D721Med (cell line): ENCODE measurements at regions not wholly inside any gene's neighbourhood (a gene's known extent, or its start where the extent isn't known, plus 50 kb on each side); places are given as distances from the start of the nearest gene placed in this dataset.
"Not testable (repeated sequence)": the region's sequence is repeated elsewhere in the genome, so short reads cannot be mapped to it uniquely, and the experiment has no call there.

Source experiments
- DNase-seq: peaks from one replicate; pipeline ENCODE4 v3.0.0; 2011; ENCODE audit warnings: low spot score; ENCODE audit not compliant: insufficient read length
- FAIRE-seq: peaks from 2 replicates; lab custom pipeline; 2011; peaks lifted over from hg19 to GRCh38; lab: Jason Lieb, UNC
- TF ChIP-seq, protein P1 (sequence below): IDR thresholded peaks from 2 replicates; pipeline ENCODE4 v1.5.1; 2012; ENCODE audit warnings: mild to moderate bottlenecking, control low read depth; ENCODE audit not compliant: insufficient read depth; ENCODE audit errors: missing control alignments

DNA sequence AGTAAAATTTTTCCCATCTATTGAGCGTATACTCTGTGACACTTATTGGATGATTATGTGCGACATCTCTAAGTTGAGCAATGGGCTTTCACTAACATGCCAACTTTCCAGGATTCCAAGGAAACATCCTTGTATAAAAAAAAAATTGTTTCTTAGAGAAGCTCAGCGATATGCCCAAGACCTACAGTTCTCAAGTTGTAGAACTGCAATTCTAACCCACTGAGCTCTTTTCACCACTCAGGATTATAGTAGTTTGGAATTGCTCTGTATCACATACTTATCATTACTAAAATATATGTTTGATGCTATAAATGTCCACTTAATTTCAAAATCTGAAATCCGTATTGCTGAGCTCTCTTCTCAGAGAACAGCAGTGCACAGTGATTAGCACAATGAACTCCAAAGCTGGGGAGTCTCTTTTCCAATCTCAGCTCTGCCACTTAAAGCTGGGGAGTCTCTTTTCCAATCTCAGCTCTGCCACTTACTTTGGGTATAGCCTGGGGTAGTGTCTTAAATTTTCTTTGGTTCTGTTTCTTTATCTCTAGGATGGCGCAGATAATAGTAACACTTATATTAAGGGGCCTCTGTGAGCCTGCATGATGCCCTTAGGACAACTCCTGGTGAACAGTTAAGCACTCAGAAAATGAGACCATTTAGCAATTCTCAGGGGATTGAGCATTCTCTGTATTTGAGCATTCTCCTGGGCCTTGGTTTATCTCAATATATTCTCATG is 1722.2 kb upstream of the AGA start:
- no peak for FAIRE-seq
- no peak for DNase-seq
- TF ChIP-seq, protein P1, sequence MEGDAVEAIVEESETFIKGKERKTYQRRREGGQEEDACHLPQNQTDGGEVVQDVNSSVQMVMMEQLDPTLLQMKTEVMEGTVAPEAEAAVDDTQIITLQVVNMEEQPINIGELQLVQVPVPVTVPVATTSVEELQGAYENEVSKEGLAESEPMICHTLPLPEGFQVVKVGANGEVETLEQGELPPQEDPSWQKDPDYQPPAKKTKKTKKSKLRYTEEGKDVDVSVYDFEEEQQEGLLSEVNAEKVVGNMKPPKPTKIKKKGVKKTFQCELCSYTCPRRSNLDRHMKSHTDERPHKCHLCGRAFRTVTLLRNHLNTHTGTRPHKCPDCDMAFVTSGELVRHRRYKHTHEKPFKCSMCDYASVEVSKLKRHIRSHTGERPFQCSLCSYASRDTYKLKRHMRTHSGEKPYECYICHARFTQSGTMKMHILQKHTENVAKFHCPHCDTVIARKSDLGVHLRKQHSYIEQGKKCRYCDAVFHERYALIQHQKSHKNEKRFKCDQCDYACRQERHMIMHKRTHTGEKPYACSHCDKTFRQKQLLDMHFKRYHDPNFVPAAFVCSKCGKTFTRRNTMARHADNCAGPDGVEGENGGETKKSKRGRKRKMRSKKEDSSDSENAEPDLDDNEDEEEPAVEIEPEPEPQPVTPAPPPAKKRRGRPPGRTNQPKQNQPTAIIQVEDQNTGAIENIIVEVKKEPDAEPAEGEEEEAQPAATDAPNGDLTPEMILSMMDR = no peak

DNA sequence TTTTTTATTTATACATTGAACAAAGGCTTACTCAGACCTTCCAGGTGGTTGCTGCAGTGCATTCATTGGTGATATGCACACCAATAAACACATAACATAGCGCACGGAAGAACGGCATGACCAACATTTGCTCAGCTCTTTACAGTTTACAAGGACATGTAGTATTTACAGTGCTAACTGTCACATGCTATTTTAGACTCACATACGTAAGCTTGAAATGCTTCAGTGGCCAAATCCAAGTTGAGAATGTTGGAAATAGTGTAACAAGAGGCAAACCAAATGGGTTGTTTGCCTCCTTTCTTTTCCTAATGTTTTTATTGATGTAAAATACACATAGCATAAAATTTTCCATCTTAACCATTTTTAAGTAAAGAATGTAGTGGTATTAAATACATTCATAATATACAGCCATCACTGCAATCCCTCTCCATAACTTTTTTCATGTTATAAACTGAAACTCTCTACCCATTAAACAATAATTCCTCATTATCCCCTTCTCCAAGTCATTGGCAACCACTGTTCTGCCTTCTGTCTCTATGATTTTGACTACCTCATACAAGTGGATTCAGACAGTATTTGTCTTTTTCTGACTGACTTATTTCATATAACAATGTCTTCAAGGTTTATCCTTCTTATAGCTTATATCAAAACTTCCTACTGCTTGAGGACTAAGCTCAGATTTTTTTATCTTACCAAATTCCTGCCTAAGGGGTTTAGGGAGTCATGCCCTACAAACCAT is 1722.9 kb upstream of the AGA start:
- no peak for DNase-seq
- no peak for FAIRE-seq
- TF ChIP-seq, protein P1 = no peak

DNA sequence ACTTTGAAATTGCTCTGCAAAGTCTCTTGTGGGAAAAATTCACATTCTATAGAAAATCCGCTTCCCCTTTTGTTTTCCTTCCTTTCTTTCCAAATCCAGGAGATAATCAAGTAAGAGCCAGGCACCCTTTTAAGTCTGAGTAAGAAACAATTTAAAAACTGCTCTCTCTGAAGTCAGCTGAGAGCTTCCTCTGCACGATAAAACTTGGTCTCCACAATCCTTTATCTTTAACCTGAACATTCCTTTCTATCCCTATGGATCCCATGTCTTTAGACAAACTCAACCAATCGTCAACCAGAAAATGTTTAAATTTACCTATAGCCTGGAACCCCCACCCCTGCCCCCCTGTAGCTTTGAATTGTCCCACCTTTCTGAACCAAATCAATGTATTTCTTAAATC is 1723.6 kb upstream of the AGA start:
- no peak for FAIRE-seq
- TF ChIP-seq, protein P1 = no peak

DNA sequence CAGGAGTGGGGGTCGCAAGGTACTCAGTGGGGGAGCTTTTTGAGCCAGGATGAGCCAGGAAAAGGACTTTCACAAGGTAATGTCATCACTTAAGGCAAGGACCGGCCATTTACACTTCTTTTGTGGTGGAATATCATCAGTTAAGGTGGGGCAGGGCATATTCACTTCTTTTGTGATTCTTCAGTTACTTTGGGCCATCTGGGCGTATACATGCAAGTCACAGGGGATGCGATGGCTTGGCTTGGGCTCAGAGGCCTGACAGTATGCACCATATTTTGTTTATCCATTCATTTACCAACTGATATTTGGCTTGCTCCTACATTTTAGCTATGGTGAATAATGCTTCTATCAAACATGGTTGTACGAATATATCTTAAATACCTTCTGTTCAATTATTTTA is 1728.1 kb upstream of the AGA start:
- FAIRE-seq = not testable (repeated sequence)

More for the DNA sequence above, 1723.6 kb upstream of the AGA start:
- DNase-seq = no peak

DNA sequence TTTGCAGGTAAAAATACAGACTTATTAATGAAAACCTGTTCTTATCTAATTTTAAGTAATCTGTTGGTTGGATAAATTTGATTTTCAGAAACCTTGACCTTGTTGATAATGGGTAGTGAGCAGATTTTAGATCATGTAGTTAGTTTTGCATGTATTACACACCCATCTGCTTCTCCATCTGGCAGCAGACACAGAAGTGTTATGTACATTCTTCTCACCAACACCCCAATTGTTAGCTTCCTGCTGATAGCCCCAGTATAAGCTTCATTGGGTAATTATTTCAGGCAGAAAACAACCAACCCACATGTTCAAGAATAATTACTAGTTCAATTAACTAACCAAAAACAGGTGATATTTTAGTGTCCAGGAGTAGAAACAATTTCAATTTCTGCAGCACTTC is 1740.5 kb upstream of the AGA start:
- DNase-seq = no peak

More for the DNA sequence above, 1728.1 kb upstream of the AGA start:
- DNase-seq = not testable (repeated sequence)

DNA sequence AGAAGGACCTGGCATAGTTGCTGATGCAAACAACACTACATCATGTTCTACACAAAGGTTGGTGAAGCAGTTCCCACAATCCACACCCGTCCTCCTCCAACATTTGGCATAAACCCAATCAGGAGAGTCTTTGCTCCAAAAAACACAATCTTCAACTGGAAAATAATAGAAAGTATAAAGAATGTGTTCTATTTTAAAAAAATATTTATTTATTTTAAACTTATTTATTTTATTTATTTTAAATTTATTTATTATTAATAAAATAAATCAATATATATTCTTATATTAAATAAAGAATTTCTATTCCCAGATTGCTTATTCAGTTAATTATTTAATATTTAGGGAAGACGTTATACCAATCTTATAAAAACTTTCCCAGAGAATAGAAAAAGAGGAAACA is 1753.7 kb upstream of the AGA start:
- FAIRE-seq (no peak), DNase-seq (no peak)
- TF ChIP-seq, protein P1 = no peak

More for the DNA sequence above, 1740.5 kb upstream of the AGA start:
- TF ChIP-seq, protein P1 = no peak
- no peak for FAIRE-seq

DNA sequence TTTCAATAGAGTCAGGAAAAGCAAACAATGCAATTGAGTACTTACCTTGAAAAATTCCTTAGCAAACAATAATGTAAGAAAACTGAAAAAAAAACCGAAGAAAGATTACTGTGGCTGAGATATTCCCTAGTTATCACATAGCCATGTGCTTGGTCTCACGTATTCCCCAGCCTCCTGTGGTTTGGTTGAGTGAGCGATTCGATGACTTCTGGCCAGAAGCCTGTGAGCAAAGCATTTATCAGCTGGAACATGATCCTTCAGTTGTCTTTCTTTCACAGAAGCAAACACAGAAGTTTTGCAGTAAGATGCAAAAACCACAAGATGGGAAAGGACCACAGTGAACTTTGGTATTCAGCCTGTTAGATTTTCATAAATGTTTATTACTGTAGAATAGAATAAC is 1754.3 kb upstream of the AGA start:
- DNase-seq (no peak), FAIRE-seq (no peak)
- TF ChIP-seq, protein P1 = no peak
